GM12878 (cell line): ENCODE measurements at regions not wholly inside any gene's neighbourhood (a gene's known extent, or its start where the extent isn't known, plus 50 kb on each side); places are given as distances from the start of the nearest gene placed in this dataset.

ENCODE experiments used
- ATAC-seq: fragments of 200-7000 bp; cut with Tn5 transposase; 3 replicates; pipeline ENCODE4 v1.9.1; 2020; ENCODE audit warnings: mild to moderate bottlenecking, moderate library complexity
- BruUV-seq: library from RNA; stranded (reverse); fragments of 400-500 nt; replicated peaks from 2 replicates; lab custom pipeline; 2021; lab: Mats Ljungman, UMichigan
- CTCF ChIA-PET: fragments of 300-600 bp; sonication (Branson Sonifier 250); formaldehyde crosslinking; extraction: SDS; loops from one replicate; lab custom pipeline; 2021; ENCODE audit warnings: inconsistent platforms; lab: Yijun Ruan, JAX
- POLR2A ChIA-PET: fragments of 350-600 bp; formaldehyde crosslinking; extraction: SDS; loops from one replicate; lab custom pipeline; 2021; ENCODE audit warnings: inconsistent platforms; lab: Charles Lee
- RAD21 ChIA-PET: fragments of 300-600 bp; sonication (Branson Sonifier 250); formaldehyde crosslinking; loops from one replicate; lab custom pipeline; 2023; ENCODE audit warnings: antibody characterized with exemption; ENCODE audit not compliant: unreplicated experiment; lab: Charles Lee
- SMC1A ChIA-PET: fragments of 300-600 bp; sonication (Branson Sonifier 250); formaldehyde crosslinking; loops from one replicate; lab custom pipeline; 2023; ENCODE audit not compliant: unreplicated experiment, uncharacterized antibody; lab: Charles Lee
- DNase-seq: peaks from one replicate; pipeline ENCODE4 v3.0.0-alpha.2; 2011; ENCODE audit warnings: low read depth, low spot score
- FAIRE-seq: peaks from 3 replicates; lab custom pipeline; 2011; peaks lifted over from hg19 to GRCh38; lab: Jason Lieb, UNC
- H2AFZ ChIP-seq: 2 replicates; pipeline ENCODE4 v1.6.0; 2011; ENCODE audit warnings: low read depth, low read length, control low read depth; ENCODE audit not compliant: control insufficient read depth
- H3K27ac ChIP-seq: 2 replicates; pipeline ENCODE4 v1.5.1; 2011; ENCODE audit warnings: control low read depth; ENCODE audit not compliant: control insufficient read depth, insufficient read depth
- H3K27me3 ChIP-seq, 2 experiments: replicated peaks in 1 of 2; 2 replicates each; pipeline versions ENCODE4 v1.6.0 to v1.6.1; 2011; ENCODE audit warnings: low read length in 1 of 2; ENCODE audit not compliant: control insufficient read depth in 2 of 2, insufficient read depth in 2 of 2
- H3K36me3 ChIP-seq, 2 experiments: 2 replicates each; pipeline ENCODE4 v1.5.1; 2011; ENCODE audit warnings: low read length in 1 of 2; ENCODE audit not compliant: control insufficient read depth in 2 of 2, insufficient read depth in 2 of 2
- H3K4me1 ChIP-seq: 2 replicates; pipeline ENCODE4 v1.6.1; 2011; ENCODE audit warnings: mild to moderate bottlenecking, low read length, moderate library complexity, mixed read lengths; ENCODE audit not compliant: control insufficient read depth, insufficient read depth
- H3K4me2 ChIP-seq: 2 replicates; pipeline ENCODE4 v1.6.0; 2011; ENCODE audit warnings: control low read depth; ENCODE audit not compliant: control insufficient read depth, insufficient read depth
- H3K4me3 ChIP-seq: fragments of 200-600 bp; sonication (generic); 2 replicates; pipeline ENCODE4 v1.5.1; 2016
- H3K79me2 ChIP-seq: 2 replicates; pipeline ENCODE4 v1.6.0; 2011; ENCODE audit warnings: low read length; ENCODE audit not compliant: control insufficient read depth, insufficient read depth
- H3K9ac ChIP-seq: 2 replicates; pipeline ENCODE4 v1.8.0; 2011; ENCODE audit warnings: low read length, control low read depth, mixed read lengths; ENCODE audit not compliant: control insufficient read depth, insufficient read depth
- H3K9me3 ChIP-seq: replicated peaks from 3 replicates; pipeline ENCODE4 v1.5.1; 2011; ENCODE audit warnings: mild to moderate bottlenecking, low read length; ENCODE audit not compliant: control insufficient read depth, insufficient read depth
- H4K20me1 ChIP-seq: 2 replicates; pipeline ENCODE4 v1.6.0; 2011; ENCODE audit not compliant: control insufficient read depth, insufficient read depth
- CEBPB ChIP-seq, 2 experiments: fragments of 150-350 bp in 1 of 2; IDR thresholded peaks; 2 replicates each; pipeline ENCODE4 v1.6.1; 2012 to 2014; ENCODE audit warnings: low read depth in 2 of 2, low read length in 2 of 2, borderline replicate concordance in 1 of 2, inconsistent platforms in 1 of 2
- FOXM1 ChIP-seq: IDR thresholded peaks from 2 replicates; pipeline ENCODE4 v1.6.1; 2012; ENCODE audit warnings: low read depth, mild to moderate bottlenecking, inconsistent platforms, low read length, moderate library complexity
- GABPA ChIP-seq: IDR thresholded peaks from 2 replicates; pipeline ENCODE4 v1.6.1; 2014; ENCODE audit warnings: antibody characterized with exemption, low read depth, mild to moderate bottlenecking, inconsistent platforms
- HCFC1 ChIP-seq: fragments of 150-350 bp; IDR thresholded peaks from 2 replicates; pipeline ENCODE4 v1.6.1; 2014; ENCODE audit warnings: low read length
- HDAC2 ChIP-seq: fragments of 200-600 bp; sonication (generic); IDR thresholded peaks from 2 replicates; pipeline ENCODE4 v1.6.1; 2017
- PAX8 ChIP-seq: fragments of 450-650 bp; IDR thresholded peaks from 2 replicates; pipeline ENCODE4 v1.6.1; 2017; ENCODE audit warnings: mild to moderate bottlenecking, moderate library complexity
- POU2F2 ChIP-seq: IDR thresholded peaks from 3 replicates; pipeline ENCODE4 v1.6.1; 2011; ENCODE audit warnings: low read depth, mild to moderate bottlenecking, low read length, borderline replicate concordance
- RELA ChIP-seq: fragments of 450-650 bp; IDR thresholded peaks from 2 replicates; pipeline ENCODE4 v1.8.0; 2014; ENCODE audit warnings: borderline replicate concordance; ENCODE audit not compliant: partially characterized antibody
- RELB ChIP-seq: fragments of 450-650 bp; IDR thresholded peaks from 2 replicates; pipeline ENCODE4 v1.6.1; 2017; ENCODE audit warnings: low read depth, mild to moderate bottlenecking, moderate library complexity
- RFX5 ChIP-seq: IDR thresholded peaks from 2 replicates; pipeline ENCODE4 v1.6.1; 2011; ENCODE audit warnings: low read depth, low read length, improper control_type of control experiment
- SMC3 ChIP-seq: IDR thresholded peaks from 2 replicates; pipeline ENCODE4 v1.6.1; 2011; ENCODE audit warnings: low read length, improper control_type of control experiment, borderline replicate concordance
- SREBF2 ChIP-seq: IDR thresholded peaks from 2 replicates; pipeline ENCODE4 v1.6.1; 2012; ENCODE audit warnings: mild to moderate bottlenecking, low read length
- ZNF24 ChIP-seq: fragments of 450-650 bp; IDR thresholded peaks from 2 replicates; pipeline ENCODE4 v1.6.1; 2017; ENCODE audit warnings: antibody characterized with exemption, mild to moderate bottlenecking
- ZSCAN29 ChIP-seq: fragments of 450-650 bp; IDR thresholded peaks from 2 replicates; pipeline ENCODE4 v1.6.1; 2017; ENCODE audit warnings: mild to moderate bottlenecking, moderate library complexity
- ZZZ3 ChIP-seq: IDR thresholded peaks from 2 replicates; pipeline ENCODE4 v1.6.1; 2011; ENCODE audit warnings: low read depth; ENCODE audit not compliant: control insufficient read depth, insufficient read length
- WGBS: methylation state at CpG from one replicate; pipeline ENCODE4 v1.1.6; 2016; ENCODE audit warnings: low lambda C conversion rate; ENCODE audit not compliant: insufficient replicate concordance, insufficient coverage; ENCODE audit errors: missing lambda C conversion rate; 5-methylcytosine and 5-hydroxymethylcytosine counted together
- in situ Hi-C: fragments of 300-500 bp; cut with MboI; formaldehyde crosslinking; loops from 9 replicates; pipeline ENCODE4 v1.14.3; 2018; ENCODE audit warnings: mixed read lengths
- intact Hi-C: fragments of 100-400 bp; cut with micrococcal nuclease; formaldehyde crosslinking; loops from one replicate; pipeline ENCODE4 v1.14.2; 2022; ENCODE audit not compliant: unreplicated experiment
- TF ChIP-seq, protein P1 (sequence below): fragments of 450-650 bp; IDR thresholded peaks from 2 replicates; pipeline ENCODE4 v1.6.1; 2017; ENCODE audit warnings: antibody characterized with exemption, mild to moderate bottlenecking, moderate library complexity

DNA sequence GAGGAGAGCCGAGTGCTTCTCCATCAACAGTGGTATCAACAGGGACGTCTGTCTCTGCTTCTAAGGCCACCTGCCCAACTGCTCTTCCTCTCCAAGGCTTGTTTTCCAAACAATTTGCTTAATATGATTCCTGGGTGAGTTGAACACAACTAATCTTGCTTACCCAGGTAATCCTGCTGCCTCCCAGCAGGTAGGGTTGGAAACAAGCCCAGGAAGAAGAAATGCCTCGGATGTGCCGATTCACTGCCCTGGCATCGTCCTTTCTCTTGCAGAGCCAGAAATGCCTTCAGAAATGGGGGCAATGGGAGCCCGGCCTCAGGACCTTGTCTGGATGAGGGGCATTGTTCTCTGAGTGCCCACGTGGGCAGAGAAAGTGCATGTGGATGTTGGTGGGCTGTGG is 51.9 kb upstream of the C1QTNF9B start:
- no peaks in the 10 kb centered on the region; a peak in 1 of 4 replicates for H3K27me3 ChIP-seq
- intact Hi-C loops (no loop called here), in situ Hi-C loops (no loop called here)
- no peak for FAIRE-seq
- no peak overlapping the region for H3K4me2 ChIP-seq
- no peaks in the 10 kb centered on the region; the same call in 2 of the 3 replicates for H3K9me3 ChIP-seq
- H3K27ac ChIP-seq, result no peak overlapping the region
- ChIA-PET POLR2A (no interaction called here), SMC1A (no interaction called here), RAD21 (no interaction called here), CTCF (no interaction called here)
- no peak for ATAC-seq
- H3K4me3 ChIP-seq, result no peak overlapping the region
- BruUV-seq, result no TSS peak
- no peaks in the 10 kb centered on the region for H3K79me2 ChIP-seq
- H3K4me1 ChIP-seq, result no peaks in the 10 kb centered on the region
- 5% methylated on average over 7 of the region's 7 CpGs for WGBS
- no peak for DNase-seq
- no peak for TF ChIP-seq CEBPB (IDR thresholded peaks at IDR 0.05; ENCODE audit: borderline replicate concordance in 1 of 2, low read depth in 2 of 2, low read length in 2 of 2)
- TF ChIP-seq GABPA, result no peak
- TF ChIP-seq HCFC1, result no peak
- no peak for TF ChIP-seq SREBF2
- H2AFZ ChIP-seq, result no peak overlapping the region
- H4K20me1 ChIP-seq, result no peaks in the 10 kb centered on the region
- H3K9ac ChIP-seq, result no peak overlapping the region
- no peaks in the 10 kb centered on the region for H3K36me3 ChIP-seq

GRCh38 chr13:23949736-23950135 is 52.4 kb upstream of the C1QTNF9B start:
- H3K27ac ChIP-seq, result no peak overlapping the region
- H2AFZ ChIP-seq, result no peak overlapping the region
- POLR2A ChIA-PET, result no interaction called here
- no peak for DNase-seq
- intact Hi-C loops (no loop called here), in situ Hi-C loops (no loop called here)
- no peak overlapping the region for H3K4me2 ChIP-seq
- no TSS peak for BruUV-seq
- no peaks in the 10 kb centered on the region; a peak in 1 of 4 replicates for H3K27me3 ChIP-seq
- no peaks in the 10 kb centered on the region; the same call in 2 of the 3 replicates for H3K9me3 ChIP-seq
- H4K20me1 ChIP-seq, result no peaks in the 10 kb centered on the region
- H3K4me1 ChIP-seq, result no peaks in the 10 kb centered on the region
- no peak overlapping the region for H3K4me3 ChIP-seq
- SMC1A ChIA-PET, result interaction anchor here (0.7 kb wide), 1 partner anchor 90 kb away, joined by 3 read pairs; no protein-coding TSS in a partner anchor
- no peaks in the 10 kb centered on the region for H3K79me2 ChIP-seq
- CTCF ChIA-PET, result interaction anchor here (2.2 kb wide), 1 partner anchor 10 kb away, joined by 14 read pairs; no protein-coding TSS in a partner anchor
- RAD21 ChIA-PET, result no interaction called here
- ATAC-seq, result no peak
- WGBS, result 7% methylated on average over 4 of the region's 4 CpGs
- no peak for FAIRE-seq
- no peaks in the 10 kb centered on the region for H3K36me3 ChIP-seq
- no peak overlapping the region for H3K9ac ChIP-seq
- TF ChIP-seq SMC3 (no peak), ZSCAN29 (no peak), RELB (no peak), RELA (no peak), FOXM1 (no peak), PAX8 (no peak), ZNF24 (no peak), HDAC2 (no peak), POU2F2 (no peak), RFX5 (no peak), CEBPB (IDR thresholded peaks at IDR 0.05; ENCODE audit: borderline replicate concordance in 1 of 2, low read depth in 2 of 2, low read length in 2 of 2) (no peak), ZZZ3 (no peak)
- TF ChIP-seq, protein P1, sequence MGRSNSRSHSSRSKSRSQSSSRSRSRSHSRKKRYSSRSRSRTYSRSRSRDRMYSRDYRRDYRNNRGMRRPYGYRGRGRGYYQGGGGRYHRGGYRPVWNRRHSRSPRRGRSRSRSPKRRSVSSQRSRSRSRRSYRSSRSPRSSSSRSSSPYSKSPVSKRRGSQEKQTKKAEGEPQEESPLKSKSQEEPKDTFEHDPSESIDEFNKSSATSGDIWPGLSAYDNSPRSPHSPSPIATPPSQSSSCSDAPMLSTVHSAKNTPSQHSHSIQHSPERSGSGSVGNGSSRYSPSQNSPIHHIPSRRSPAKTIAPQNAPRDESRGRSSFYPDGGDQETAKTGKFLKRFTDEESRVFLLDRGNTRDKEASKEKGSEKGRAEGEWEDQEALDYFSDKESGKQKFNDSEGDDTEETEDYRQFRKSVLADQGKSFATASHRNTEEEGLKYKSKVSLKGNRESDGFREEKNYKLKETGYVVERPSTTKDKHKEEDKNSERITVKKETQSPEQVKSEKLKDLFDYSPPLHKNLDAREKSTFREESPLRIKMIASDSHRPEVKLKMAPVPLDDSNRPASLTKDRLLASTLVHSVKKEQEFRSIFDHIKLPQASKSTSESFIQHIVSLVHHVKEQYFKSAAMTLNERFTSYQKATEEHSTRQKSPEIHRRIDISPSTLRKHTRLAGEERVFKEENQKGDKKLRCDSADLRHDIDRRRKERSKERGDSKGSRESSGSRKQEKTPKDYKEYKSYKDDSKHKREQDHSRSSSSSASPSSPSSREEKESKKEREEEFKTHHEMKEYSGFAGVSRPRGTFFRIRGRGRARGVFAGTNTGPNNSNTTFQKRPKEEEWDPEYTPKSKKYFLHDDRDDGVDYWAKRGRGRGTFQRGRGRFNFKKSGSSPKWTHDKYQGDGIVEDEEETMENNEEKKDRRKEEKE, result no peak
